UCSD-AML1 (cell line): ENCODE measurements at regions not wholly inside any gene's neighbourhood (a gene's known extent, or its start where the extent isn't known, plus 50 kb on each side); places are given as distances from the start of the nearest gene placed in this dataset.
"Not testable (repeated sequence)": the region's sequence is repeated elsewhere in the genome, so short reads cannot be mapped to it uniquely, and the experiment has no call there.

Source experiments
- DNase-seq: peaks from one replicate; lab custom pipeline; 2025; ENCODE audit not compliant: unreplicated experiment; lab: John Stamatoyannopoulos, UW

- no peak for DNase-seq
Measured at GRCh38 chr12:124386661-124387527, 92.0 kb downstream of the RFLNA start.

DNA sequence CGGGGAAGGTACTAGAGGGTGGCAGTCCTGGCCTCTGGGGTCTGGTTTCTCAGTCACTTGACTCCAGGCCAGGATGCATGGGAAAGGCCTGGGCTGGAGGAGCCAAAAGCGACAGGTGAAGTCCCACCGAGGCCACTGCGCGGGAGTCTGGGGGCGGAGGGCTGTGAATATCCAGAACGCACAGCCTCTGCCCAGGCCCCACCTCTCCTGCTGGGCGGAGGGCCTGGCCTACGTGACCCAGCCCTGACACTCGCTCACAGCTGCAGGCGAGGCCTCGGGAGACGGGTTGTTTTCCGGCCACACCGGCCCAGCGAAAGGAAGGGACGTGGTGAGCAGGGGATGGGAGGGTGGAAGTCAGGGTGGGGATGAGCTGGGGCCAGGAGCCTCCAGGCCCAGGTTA lies 91.2 kb downstream of the RFLNA start:
- DNase-seq, result peak; percentile 16

DNA sequence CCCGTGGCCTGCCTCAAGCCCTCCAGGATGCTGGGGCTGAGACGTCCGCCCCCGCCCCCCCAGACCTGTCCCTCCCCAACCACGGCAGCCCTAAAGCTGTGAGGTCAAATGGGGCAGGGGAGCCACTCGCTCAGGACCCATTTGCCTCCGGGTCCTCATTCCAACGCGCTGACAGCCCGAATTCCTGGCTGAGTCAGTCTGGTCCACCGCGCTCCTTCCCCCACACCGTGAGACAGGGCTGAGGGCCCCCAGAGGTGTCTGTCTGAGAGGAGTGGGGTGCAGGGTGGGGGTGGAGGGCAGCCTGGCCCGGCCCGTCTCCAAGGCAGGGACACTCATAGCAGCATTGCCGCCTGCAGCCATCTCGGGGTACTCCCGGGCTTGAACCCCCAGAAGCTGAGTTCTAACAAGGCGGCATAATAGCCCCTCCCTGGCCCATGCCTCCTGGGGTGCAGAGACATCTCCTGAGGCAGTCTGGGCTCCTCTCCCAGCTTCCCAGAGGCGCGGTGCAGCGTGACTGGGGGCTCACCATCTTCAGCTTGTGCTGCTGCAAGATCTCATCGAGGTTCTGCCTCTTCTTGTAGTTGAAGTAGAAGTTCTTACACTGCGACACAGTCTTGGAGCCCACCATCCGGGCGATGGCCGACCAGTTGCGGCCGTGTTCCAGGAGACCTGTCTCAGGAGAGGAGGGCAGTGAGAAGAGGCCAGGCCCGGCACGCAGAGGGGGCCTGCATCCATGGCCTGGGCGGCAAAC lies 90.5 kb downstream of the RFLNA start:
- DNase-seq, result no peak

- no peak for DNase-seq
Measured at GRCh38 chr12:124384299-124384894, 89.5 kb downstream of the RFLNA start.

DNA sequence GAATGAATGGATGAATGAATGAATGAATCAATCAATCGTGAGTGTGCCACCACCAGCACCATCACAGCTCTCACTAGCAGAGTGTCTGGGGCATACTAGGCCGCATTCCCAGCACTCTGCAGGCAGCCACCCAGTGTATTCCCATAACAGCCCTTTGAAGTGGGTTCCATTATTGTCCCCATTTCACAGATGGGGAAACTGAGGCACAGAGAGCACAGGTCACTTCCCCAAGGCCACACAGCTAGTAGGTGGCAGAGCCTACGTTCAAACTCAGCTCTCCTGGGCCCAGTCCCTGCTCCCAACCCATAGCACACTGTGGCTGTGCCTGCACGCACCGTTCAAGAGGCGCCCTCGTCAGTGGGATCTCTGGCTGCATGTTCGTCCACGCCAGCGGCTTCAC lies 88.1 kb downstream of the RFLNA start:
- no peak for DNase-seq

GRCh38 chr12:124381456-124382296 lies 86.8 kb downstream of the RFLNA start:
- peak; percentile 18 for DNase-seq

- DNase-seq, result peak; percentile 17
Measured at GRCh38 chr12:124380796-124381455, 86.0 kb downstream of the RFLNA start.

- DNase-seq, result peak; percentile 83
Measured at GRCh38 chr12:124379938-124380754, 85.3 kb downstream of the RFLNA start.

GRCh38 chr12:124379379-124379937 lies 84.6 kb downstream of the RFLNA start:
- DNase-seq, result no peak

GRCh38 chr12:124378926-124379325 lies 84.0 kb downstream of the RFLNA start:
- no peak for DNase-seq

DNA sequence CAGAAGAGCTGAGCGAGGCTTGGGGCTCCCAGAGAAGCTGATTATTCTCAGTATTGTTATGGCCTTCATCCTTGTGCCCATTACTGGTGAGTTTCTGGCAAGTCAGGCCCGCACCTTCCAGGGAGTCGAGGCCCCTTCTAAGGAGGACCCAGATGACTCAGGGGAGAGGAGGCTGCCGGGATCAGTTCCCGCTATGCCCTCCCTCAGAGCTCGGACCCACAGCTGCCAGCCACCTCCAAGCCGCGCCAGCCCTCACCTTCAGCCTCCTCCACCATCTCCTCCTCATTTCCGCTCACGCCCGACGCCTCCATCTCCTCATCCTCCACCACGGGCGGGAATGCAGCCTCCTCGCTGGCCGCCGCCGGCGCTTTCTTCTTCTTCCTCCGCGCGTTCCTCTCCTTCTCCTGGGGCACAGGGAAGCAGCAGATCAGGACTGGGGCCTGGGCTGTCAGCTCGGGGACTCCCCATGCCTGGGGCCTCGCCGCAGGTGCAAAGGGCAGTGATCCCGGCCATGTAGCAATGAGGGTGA lies 83.2 kb downstream of the RFLNA start:
- DNase-seq, result no peak

DNA sequence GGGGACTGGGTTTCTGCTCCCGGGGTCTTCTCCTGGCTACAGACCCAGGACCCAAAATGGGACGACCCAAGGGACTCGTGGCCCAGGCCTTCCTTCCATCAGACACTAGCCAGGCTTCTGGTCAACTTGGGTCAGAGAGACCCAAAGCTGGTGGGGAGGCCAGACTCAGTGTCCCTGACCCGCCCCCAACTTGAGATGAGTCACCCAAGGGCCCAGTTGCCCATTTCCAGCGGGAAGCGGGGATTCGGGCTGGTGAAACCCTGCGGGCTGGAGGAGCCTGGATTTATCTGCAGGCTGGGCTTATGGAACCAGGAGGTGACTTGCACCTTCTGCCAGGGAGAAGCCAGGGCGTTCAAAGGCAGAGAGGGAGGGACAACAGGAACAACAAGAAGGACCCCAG lies 81.5 kb downstream of the RFLNA start:
- no peak for DNase-seq

GRCh38 chr12:124375789-124376175 lies 80.9 kb downstream of the RFLNA start:
- DNase-seq, result no peak

GRCh38 chr12:124375141-124375788 lies 80.4 kb downstream of the RFLNA start:
- DNase-seq, result no peak

GRCh38 chr12:124374567-124374966 lies 79.7 kb downstream of the RFLNA start:
- DNase-seq, result no peak

- no peak for DNase-seq
Measured at GRCh38 chr12:124374147-124374546, 79.3 kb downstream of the RFLNA start.

GRCh38 chr12:124373701-124374100 lies 78.8 kb downstream of the RFLNA start:
- not testable (repeated sequence) for DNase-seq

GRCh38 chr12:124372831-124373230 lies 77.9 kb downstream of the RFLNA start:
- no peak for DNase-seq
